Hippocampal formation (tissue), 2 donors: ENCODE measurements at regions not wholly inside any gene's neighbourhood (a gene's known extent, or its start where the extent isn't known, plus 50 kb on each side); places are given as distances from the start of the nearest gene placed in this dataset.

ENCODE experiments used
- DNase-seq, 2 donors: peaks; one replicate each; lab custom pipeline; 2025; lab: John Stamatoyannopoulos, UW

DNA sequence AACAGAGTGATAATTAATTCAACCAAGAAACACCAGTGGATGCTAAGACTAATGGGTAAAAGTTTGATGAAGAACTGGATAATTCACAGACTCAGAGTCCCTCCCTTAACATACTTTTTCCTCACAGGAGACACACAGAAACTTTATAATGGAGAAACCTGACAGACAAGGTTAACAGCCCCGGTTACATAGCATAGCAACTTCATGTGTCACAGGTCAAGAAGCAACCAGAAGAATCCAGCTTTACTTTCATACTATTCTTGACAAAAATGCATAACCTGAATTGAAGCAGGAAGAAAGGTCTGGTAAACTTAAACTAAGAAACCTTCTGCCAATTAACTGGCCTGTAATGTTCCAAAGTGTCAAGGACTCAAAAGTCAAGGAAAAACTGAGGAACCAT lies 375.9 kb downstream of the RNF144B start:
- DNase-seq: no peak

DNA sequence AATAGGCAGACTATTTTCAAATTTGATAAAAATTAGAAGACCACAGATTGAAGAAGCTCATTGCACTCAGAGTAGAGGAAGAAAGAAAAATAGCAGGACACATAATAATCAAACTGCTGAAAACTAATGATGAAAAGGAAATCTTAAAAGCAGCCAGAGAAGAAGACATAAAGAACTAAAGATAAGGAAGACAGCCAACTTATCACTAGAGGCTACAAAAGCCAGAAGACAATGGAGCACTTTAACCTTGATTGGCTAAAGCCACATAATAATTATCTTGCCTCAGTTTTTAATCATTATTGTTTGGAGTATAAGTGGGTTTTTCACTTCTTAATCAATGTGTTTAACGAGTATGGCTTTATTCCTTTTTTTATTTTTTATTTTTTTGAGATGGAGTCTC lies 397.6 kb downstream of the RNF144B start:
- no peak for DNase-seq

DNA sequence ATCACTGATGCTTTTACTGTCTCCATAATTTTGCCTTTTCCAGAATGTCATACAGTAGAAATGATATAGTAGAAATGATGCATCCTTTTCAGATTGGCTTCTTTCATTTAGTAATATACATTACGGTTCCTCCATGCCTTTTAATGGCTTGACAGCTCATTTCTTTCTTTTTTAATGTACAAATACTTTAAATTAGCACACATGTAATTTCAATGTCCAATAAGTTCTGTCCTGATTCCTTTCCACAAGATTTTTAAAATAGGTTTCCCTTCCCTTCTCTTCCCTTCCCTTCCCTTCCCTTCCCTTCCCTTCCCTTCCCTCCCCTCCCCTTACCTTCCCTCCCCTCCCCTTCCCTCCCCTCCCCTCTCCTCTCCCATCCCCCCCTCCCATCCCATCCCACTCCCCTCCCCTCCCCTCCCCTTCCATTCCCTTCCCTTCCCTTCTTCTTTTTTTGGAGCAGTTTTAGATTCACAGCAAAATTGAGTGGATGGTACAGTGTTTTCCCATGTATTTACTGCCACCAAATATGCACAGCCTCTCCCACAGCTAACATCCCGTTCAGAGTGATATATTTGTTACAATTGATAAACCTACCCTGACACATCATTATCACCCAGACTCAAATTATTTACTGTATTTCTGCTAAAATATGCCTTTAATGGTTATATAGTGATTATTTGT lies 398.8 kb downstream of the RNF144B start:
- no peak for DNase-seq

DNA sequence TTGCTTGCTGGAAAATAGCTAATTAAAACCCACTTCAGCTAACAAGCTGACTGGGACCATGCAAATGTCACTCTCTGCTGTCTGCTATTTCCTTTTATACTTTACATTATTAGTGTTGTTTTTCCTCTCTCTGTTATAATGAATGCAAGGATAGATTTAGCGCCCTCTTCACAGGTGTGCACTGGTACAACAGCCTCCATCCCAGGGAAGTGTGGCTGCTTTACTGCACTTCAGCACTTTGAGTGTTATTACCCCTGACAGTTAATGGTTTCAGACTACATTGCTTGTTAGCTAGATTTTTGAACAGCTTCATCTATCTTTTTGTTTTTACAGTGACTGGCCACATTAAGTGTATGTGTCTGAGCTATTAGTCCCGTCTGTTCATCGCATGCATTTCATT lies 405.7 kb downstream of the RNF144B start:
- DNase-seq: no peak

DNA sequence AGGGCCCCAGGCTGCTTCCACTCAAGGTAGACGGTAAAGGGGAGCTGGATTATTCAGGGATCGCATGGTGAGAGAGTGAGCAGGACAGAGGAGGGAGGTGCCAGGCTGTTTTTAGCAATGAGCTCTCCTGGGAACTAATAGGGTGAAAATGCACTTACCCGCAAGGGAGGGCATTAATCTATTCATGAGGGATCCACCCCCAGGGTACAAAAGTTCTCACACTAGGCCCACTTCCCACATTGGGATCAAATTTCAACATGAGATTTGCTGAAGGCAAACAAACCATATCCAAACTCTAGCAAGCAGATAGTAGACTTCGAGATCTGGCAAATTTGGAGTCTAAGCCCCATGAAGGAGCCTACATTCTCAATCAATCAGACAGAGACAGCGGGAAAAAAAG lies 408.6 kb downstream of the RNF144B start:
- no peak for DNase-seq

DNA sequence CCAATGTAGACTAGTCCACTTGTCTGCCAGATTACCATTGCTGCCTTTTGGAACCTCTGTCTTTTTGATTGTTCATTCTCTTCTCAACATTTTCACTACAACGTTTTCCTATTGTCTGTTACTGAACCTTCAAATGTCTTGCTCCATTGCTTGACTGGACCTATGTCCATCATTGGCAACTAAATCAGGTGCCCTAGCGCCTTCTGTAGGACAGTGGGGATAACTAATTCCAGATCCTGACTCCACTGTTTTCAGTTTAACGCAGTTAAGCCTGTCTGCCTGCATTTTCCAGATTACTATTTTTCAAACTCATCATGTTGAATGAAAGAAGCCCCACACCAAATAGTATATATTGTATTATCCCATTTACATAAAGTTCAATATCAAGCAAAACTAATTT lies 433.6 kb downstream of the RNF144B start:
- no peak for DNase-seq

DNA sequence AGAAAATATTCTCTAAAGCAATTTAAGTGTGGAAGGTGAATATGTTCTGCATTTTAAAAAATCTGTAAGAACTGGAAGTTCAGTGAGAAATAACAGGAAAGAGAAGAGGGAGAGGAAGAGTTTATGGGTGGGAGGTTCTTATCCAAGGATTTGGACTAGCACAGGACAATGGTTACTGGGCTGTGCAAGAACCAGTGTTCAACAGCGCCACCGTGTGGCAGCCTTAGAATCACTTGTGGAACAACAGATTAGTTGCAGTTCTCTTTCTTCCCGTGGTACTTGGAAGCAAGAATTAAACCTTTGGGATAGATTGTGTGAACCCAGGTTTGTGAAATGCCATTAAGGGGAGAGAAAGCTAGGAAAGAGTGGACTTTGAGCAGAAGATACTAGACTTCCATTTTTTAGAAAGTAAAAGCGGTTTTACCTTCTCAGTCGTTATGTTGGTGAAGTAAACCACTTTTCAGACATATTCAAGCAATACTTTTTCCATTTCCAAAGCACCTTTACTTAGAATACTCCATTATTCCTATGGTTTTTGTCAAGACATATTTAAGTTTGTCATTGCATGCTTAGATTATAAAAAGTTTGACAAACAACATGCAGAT lies 436.7 kb downstream of the RNF144B start:
- DNase-seq: no peak

DNA sequence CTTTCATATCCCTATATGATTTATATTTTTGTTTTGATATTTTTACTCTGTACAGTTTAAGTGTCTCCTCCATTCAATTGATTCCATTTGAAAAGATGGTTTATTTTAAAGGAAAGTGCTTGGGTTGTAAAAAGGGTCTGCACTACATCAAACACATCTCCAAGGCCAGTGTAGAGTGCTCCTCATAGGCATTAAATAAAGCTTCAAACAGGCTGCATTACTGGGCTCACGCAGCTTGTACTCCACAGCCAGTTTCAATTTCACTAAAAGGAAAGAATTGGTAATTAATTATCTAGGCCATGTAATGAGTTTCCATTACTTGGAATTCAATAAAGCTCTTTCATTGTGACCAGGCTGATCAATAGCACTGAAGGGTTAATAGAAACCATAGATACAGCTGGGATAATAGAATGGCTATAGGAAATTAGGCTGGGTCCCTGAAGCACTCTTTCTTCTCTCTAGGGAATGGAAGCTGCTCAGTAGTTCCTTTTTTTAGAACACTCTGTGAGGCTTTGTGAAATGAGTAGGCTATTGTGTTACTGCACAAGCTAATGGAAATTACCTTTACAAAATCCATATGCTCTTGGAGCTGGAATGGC lies 442.2 kb downstream of the RNF144B start:
- no peak for DNase-seq

DNA sequence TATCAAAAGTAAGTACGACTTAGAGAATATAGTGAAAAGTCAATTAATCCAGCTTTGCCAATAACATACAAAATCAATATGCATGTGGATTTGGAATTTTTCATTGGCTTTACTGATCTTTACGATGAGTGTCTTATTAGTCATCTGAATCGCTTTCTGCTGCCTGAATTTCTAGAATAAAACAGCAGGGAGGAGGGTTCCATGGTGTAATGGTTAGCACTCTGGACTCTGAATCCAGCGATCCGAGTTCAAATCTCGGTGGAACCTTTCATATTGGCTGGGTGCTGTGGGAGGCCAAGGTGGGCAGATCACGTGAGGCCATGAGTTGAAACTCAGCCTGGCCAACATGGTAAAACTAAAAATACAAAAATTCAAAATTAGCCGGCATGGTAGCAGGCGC lies 448.8 kb downstream of the RNF144B start:
- DNase-seq: no peak

DNA sequence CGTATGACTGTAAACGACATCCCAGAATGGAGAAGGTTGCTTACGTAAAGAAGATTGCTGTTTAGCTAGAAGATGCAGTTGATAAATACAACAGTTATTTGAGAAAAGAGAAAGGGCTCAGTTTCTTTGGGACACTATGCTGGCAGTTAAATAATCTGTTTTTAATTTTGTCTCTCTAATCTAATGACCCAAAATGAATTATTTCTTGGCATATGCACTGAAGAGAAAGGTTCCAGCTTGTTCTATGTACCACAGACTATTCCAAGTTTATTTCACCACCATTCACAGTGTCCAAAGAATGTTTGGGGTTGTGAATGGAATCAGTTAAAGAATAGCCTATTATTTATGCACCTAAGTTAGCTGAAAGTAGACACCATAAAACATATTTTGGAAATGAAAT lies 449.9 kb downstream of the RNF144B start:
- no peak for DNase-seq

DNA sequence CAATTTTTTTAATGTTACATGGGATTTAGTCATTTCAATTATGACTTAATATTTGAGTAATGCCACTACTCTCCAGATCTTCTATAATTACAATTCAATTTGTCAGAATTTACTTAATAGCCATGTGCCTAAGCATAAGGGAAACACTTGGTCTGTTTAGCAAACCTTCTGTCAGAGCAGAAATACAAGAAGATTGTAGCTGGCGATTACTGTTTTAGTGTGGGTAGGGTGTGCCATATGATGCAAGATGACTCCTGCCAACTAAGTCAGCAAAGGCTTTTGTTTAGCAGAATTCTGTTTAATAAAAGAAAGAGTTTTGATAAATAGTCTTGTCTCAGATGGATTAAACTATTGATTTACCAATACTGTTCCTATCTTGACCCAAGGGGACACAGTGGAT lies 455.4 kb downstream of the RNF144B start:
- DNase-seq: no peak

DNA sequence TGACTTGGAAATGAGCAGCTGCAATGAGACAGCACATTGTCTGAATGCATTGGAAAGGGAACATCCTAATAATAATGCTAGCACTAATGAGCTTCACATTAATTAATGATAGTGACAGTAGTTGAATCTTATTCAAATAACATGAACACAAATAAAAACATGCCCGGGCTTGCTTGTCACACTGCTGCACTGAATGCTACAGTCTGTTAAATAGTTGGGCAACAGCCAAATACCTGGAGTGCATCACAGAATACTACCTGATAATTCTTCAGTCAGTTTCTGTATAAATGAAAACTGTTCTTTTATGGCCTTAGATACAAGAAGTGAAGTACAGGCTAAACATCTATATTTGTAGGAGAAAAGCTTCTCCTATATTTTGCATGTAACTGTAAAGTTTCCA lies 458.7 kb downstream of the RNF144B start:
- DNase-seq: no peak

DNA sequence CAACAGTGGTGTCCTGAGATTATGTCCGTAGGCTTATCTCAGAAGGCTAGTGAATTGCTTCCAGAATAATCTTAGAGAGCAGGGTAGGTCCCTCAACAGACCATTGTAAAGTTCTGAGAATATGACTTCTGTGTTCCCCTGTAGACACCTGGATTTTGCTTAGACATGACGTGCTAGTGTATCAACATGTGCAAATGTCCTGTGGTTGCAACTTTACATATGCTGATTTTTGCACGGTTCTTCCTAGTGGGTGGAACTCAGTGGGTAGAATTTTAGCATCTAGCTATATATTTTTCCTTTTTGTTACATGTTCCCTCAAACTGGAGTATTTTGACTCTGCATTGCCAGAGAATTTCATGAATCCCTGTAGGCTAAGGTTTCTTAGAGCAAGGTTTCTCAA lies 459.2 kb downstream of the RNF144B start:
- DNase-seq: no peak

DNA sequence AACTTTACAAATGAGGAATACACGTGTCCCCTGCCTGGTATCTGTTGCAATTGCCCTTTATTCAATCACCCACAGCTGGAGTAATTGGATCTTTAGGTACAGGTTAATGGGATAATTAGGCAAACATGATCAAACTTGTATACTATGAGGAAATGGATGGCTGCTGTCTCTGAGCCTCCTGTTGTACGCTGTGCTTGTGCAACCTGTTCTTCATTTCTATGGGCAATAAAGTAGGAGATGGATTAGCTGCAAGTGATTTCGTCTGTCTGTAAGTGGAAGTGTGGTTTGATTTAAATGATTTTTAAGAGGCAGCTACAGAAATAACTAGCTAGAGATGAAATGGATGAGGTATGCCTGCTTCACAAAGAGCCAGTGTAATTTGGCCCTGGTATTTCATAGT lies 474.1 kb downstream of the RNF144B start:
- no peak for DNase-seq

DNA sequence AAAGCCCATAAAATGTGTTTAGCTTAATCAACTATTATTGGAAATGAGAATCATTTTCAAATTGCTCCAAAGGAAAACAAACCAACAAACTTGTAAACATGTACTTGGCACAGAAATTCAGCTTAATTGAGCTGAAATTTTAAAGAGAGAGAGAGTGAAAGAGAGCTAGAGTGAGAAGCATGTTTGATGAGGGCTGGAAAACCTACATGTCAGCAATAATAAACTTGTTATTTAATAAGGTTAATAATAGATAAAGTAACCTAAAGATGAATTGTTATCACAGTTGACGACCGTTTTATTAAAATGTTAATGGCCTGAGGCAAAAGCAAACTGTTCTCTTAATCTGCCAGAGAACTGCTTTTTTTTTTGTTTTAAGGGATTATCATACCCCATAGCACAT lies 496.1 kb downstream of the RNF144B start:
- no peak for DNase-seq

DNA sequence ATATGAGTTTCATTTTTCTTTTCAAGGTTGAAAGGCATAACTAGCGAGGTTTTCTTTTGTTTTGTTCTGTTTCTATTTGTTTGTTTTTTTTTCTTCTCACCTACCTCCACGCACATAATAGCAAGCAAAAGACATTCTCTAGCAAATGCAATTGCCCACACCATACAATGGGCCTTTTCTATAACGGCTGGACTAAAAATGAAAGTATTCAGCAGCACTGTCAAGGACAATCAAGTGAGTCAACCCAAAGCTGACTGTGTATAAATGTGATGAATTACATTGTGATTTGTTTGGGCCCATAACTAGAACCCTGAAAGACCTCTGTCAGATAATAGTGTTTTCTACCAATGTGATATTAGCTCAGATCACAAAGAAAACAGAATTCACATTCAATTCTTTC lies 496.7 kb downstream of the RNF144B start:
- peak; percentile 1 to 53 for DNase-seq

DNA sequence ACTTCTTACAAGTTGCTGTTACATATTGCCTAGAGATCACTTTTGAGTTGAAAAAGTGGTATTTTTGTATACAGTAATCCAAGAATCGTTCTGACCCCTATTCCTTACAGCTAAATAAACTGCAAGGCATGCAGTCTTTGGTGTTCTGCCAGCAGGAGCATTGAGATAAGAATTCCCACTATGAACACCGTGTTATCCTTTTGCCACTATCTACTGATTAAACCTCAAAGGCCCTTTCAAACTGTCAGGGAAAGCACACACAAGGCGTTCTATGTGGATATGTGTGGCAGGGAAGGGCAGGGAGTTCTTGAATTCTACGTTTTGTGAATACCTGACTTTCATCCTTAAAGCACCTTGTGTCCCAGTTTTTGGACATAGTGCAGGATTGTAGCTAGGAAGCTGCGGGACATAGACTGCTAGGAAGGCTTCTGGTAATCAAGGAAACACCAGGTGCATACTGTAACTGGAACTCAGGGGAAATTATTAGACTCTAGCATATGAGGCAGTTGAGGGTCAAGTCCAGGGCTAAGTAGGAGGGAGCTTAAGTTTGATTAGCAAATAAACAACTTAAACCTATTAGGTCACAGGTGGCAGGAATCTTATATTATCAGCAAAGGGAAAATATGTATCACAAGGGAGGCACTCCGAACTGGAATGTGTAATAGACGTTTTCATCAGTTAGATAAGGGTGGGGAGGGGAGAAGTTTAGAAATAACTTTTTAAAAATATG lies 506.6 kb downstream of the RNF144B start:
- no peak for DNase-seq

DNA sequence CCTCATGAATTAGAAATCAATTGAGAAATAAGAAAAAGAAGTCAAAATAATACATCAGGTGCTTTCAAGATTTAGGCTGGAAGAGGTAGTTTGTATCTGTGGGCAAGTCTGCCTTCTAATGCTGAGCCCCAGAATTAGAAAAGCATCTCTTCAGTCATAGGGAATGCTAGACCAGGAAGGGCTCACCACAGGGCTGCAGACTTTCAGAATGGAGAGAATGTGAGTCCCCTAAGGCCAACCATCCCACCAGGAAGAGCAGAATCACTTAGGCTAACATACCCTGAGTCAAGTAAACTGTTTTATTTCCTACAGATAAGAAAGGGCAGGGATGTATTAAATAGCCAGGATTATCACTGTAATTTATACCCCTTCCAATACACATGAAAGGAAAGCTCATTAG lies 510.2 kb downstream of the RNF144B start:
- no peak for DNase-seq

DNA sequence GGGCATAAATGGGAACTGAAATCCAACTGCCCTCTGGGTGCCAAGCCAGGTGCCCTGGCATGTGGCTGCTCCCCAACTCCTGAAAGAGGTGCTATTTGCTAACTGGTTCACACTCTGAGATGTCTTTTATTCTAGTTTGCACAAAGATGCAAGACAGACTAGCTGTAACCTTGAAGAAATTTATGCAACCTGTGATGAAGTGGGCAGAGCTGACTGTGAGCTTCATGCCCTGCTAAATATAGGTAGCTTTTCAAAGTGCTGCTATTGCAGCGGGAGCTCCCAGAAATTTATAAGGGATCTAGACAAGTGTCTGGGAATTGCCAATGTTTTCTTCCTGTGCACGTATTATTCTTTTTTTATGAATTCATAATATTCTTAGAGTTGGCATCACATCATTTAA lies 517.5 kb downstream of the RNF144B start:
- DNase-seq: no peak

DNA sequence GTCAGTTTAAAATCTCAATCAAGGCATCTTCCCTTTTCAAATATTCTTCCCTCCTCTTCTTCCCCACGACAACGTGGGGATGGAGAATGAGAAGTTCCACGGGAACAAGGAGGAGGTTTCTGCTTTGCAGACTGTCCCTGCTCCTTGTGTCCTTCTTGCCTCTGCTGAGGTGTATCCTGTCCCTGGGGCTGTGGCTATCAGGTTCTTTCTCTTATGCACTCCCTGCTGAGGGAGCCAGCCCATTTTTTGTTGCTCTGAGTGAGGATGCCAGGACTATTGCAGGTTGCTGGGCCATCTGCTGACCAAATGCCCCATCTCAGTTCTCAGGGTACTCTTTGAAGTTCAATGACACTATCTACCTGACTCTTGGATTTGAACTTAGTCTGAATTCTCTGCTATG lies 533.6 kb downstream of the RNF144B start:
- no peak for DNase-seq

DNA sequence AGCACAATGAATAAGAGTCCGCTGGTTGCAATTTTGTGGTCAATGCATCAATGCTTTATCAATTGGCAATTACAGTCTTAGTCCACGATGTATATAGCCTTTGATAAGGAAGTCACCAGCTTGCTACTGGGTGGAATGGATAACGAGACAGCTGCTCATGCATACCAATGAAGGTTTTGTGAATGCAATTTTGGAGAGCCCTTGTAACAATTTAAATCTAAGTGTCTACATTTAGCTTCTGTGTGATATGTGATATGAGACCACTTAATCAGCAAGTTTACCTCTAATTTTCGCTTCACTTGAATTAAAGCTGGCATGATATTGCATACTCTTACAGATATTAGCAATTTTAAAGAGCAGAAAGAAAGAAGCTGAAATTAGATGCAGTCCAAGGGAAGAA lies 543.9 kb downstream of the RNF144B start:
- no peak for DNase-seq

DNA sequence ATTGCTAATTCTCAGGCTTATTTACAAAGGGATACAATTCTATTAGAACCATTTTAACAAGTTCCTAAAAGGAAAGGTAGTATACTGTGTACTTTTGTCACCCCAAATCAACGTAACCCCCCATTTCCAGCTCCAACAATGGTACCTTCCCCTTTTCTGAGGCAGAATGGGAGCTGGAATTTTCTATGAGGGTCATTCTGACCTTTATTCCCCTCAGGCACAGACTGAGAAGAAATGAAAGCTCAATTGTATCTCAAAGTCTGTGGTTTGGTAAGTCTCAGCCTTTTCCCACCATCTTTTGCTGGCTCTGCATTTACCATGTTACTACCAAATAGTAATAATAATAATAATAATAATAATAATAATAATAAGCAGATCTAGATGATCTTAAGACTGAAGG lies 571.0 kb downstream of the RNF144B start:
- DNase-seq: no peak

DNA sequence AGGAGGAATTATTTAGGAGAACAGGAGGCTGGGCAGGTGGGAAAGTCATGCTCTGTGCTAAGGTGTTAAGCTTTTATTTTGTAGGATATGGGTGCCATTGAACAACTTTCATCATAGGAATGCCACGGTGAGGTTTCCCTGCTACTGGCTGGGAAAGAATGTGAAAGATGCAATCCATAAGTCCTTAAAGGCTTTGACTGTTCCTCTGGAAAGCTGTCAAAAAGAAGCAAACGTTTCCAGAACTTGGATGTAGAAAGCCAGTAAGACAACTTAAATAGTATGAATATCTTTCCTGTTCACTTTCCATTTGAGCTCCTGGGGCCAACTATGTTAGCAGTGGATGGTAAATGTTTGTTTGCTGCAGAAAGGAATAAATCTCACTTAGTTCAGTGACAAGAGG lies 574.4 kb downstream of the RNF144B start:
- no peak for DNase-seq
